GM18517 (cell line): ENCODE measurements at regions not wholly inside any gene's neighbourhood (a gene's known extent, or its start where the extent isn't known, plus 50 kb on each side); places are given as distances from the start of the nearest gene placed in this dataset.

Source experiments
- ATAC-seq: cut with Tn5 transposase; IDR thresholded peaks from one replicate; pipeline ENCODE4 v1.9.1; 2021; ENCODE audit warnings: mild to moderate bottlenecking, moderate library complexity; ENCODE audit not compliant: unreplicated experiment

- no peak for ATAC-seq
Observed at GRCh38 chr2:217289907-217290280, 430.0 kb upstream of the TNP1 start.

GRCh38 chr2:217289177-217289906 lies 429.5 kb upstream of the TNP1 start:
- no peak for ATAC-seq

GRCh38 chr2:217288472-217289063 lies 428.7 kb upstream of the TNP1 start:
- ATAC-seq: no peak

GRCh38 chr2:217286833-217287232 lies 427.0 kb upstream of the TNP1 start:
- ATAC-seq: no peak

- ATAC-seq: no peak
Observed at GRCh38 chr2:217285926-217286325, 426.1 kb upstream of the TNP1 start.

DNA sequence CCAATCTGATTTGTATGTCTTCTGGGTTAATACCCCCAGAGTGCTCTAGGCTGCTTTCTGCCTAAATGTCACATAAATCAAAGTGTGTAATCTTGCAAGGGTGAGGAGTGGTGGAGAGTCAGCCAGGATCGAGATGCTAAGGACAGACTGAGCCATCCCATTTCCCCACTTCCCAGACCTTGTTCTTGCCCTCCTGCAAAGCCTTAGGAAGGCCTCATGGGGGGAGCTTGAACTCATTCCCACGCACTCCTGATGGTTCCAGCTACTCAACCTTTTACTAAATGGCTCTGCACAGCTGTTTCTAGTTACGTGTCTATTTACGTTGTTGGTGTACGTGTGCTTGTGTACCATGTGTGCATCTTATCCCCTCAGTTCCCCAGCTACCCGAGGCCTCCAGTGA lies 423.6 kb upstream of the TNP1 start:
- ATAC-seq: no peak

DNA sequence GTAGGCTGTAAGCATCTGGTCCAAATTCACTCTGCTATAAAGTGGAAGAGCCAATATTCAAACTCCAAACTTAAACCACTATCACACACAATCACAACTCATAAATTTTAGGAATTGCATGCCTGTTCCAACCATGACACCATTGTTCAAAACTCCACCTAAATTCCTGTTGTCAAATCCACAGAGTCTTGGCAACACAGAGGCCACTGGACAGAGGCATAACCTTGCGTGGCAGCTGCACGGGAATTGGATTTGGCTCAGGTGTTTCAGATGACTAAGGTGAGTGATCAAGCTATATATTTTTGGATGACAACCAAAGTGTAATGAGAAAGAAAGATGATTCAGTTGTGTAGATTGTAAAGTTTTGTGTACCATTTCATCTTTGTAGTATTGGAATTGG lies 422.7 kb upstream of the TNP1 start:
- no peak for ATAC-seq

DNA sequence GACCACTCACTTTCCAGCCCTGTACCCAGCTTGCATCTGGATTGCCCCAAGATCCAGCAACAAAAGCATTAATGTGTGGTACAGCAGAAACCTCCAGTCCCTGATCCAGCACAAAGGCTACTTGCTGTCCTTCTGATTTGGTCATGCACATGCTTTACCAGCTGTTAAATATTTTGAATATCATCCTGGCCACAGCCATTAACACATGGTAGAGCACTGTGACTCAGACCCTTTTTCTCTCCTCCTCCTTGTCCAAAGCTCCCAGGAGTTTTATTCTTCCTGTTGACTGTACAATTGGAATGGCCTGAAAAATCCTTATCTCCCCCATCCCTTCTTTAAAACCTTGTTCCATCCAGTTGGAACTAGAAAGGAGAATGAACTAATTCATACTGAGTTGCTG lies 419.7 kb upstream of the TNP1 start:
- no peak for ATAC-seq

DNA sequence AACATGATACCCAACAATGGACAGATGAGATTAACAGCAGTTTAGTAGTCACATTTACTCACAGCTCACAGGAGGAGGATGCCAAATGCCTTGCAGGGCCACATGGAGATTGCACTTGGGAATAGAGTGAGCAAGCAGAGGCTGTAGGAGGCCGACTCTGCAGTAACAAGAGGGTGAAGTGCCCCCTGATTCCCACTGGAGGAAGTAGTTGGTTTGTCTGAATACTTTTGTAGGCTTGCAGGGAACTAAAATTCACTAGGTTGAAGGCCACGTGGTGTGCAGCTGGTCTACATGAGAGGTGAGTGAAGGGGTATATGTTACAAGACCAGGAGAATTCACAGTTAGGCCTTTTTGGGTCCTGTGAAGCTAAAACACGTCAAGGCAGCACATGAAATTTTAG lies 419.3 kb upstream of the TNP1 start:
- no peak for ATAC-seq

- no peak for ATAC-seq
Observed at GRCh38 chr2:217277646-217278398, 418.0 kb upstream of the TNP1 start.

- ATAC-seq: no peak
Observed at GRCh38 chr2:217276433-217276832, 416.6 kb upstream of the TNP1 start.

DNA sequence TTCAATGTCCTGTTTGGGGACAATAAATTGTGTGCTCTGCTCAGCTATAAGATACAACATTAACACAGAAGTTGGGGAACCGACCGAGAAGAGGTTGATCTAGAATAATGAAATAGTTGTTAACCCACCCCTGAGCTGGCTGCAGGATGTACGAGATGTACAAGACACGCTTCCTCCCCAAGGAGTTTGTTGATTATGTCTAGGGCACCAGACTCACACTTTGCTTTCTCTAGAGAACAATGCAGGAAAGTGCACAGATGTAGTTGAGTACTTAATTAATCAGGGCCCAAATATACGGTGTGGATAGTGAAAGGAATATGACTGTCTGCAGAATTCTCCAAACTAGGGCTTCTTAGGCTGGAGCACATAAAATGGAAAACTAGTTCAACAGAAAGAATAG lies 415.2 kb upstream of the TNP1 start:
- no peak for ATAC-seq

DNA sequence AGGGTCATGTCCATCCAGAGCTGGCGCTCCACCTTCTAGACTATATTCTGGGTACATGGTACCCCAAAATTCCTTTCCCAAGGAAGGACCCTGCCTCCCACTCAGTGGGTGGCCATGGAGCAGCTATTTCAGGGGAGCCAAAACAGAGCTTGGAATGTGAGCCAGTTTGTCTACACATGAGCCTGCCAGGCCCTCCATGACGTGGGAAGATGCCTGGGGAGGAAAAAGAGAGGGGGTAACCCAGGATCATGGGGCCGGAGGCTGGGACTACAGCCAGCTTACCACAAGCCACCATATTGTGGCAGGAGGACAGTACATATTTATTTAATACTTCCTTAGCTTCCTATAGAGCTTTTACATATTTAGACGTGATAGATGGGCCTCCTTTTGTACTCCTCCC lies 414.7 kb upstream of the TNP1 start:
- no peak for ATAC-seq

DNA sequence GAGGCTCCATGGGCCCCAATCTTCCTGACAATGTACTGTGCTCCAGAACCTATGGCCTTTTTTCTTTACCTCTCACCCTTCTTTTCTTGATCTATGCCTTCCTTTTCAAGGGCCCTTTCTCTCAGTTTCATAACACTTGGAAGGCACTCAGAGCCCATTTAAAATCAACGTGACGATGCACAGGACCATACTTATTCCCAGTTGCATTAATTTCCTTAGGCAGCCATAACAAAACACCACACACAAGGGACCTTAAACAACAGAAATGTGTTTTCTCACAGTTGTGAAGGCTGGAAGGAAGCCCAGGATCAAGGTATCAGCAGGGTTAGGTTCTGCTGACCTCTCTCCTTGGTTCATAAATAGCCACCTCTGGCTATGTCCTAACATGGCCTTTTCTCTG lies 414.0 kb upstream of the TNP1 start:
- no peak for ATAC-seq

DNA sequence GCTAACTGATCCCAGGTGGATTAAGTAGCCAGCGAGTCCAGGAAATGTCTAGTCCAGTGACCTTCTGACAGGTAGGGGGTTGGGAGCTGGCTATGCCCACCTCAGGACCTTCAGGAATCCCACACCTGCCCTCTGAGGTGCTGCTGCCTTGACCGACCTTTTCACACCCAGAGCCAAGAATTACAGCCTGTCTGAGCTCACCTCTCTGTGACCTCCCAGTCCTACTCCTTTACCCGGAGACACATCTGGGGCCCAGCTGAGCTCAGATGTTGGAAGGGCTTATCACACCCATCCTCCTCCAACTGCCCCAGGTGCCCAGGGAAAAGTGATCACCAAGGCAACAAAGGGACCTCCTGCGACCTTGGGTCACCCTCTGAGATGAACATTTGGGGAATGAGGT lies 413.3 kb upstream of the TNP1 start:
- ATAC-seq: no peak

DNA sequence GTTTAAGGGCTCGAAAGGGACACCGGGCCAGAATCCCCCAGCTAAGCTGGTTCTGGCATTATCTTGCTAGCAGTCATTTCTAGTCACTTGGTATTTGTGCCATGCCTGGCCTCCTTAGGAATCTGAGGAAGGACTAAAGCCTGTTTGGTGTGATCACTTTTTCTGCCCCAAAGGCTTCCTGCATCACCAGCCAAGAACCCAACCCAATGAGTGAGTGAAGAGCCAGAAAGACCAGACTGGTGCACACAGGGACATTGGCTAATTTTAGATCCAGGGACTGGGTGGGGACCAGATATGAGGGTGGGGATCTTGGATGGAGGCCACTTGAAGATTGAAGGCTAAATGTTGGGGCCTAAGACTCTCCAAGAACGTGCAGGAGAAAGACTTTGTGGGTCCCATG lies 411.9 kb upstream of the TNP1 start:
- no peak for ATAC-seq

GRCh38 chr2:217270485-217271121 lies 410.7 kb upstream of the TNP1 start:
- ATAC-seq: no peak

DNA sequence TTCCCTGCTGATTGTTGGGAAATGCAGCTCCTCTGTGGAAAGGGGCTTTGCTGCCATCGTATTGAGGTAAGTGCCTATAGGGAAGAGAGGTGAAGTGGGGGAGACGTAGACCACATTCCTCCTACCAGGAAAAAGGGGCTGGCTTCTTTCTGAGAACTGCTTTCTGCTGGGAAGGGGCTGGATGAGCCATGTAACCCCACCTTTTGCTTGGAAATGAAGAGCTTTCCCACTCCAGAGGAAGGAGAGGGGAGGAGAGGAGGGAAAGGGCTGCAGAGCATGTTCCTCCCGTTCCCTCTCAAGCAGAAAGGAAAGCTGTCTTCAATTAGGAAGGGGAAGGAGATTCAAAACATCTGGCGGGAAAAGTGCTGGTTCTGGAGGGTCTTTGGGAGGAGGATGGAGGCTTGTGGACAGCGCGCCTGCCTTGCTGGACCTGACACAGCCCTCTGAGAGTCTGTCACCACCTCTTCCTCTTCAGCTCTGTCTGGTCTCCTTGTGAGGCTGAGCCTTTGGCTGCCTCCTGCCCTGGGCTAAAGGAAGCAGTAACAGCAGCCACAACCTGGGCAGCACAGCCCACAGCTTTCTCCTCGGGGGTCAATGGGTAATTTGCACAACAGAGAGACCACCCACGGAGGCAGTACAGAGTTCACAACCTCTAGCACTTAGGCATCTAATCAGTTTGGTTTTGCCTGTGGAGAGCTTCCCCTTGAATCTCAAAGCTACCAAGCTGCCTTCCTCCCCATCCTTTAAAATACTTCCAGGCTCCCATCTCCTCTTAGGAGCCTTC lies 410.0 kb upstream of the TNP1 start:
- ATAC-seq: no peak

DNA sequence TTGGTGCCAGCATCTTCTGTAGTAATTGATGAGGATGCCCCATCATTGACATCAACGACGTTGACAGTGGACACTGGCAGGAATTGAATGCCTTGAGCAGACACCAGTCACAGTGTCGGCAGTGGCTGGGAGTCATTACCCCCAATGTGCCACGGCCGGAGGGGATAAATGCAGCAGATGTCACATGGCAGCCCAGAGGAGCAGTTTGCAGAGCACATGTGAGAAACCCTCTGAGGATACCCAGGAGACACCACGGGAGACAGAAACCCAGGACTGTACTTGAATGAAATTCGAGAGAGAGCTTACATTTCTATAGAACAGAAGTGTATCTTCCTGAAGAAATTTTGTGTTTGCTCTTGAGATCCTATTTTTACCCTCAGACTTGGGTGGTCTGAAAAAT lies 409.1 kb upstream of the TNP1 start:
- ATAC-seq: no peak

- ATAC-seq: no peak
Observed at GRCh38 chr2:217267758-217268157, 407.9 kb upstream of the TNP1 start.

DNA sequence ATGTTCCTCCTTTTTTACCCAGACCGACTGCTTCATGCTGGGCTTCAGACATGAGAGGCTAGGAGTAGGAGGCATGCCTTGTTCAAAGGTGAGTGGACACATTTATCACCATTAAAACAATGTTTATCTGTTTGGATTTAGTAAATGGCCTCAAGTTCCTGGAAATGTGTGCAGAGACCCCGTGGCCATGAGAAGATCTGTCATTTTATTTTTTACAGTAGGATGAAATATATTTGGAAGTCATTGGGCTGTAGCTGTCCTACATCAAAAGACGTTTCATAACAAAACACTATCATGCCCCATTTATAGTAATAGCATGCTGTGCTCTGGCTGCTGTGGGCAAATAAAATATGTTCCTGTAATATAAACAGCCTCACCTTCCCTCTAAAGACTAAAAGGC lies 403.9 kb upstream of the TNP1 start:
- ATAC-seq: no peak
